Lower leg skin (tissue), 3 donors: ENCODE measurements at regions not wholly inside any gene's neighbourhood (a gene's known extent, or its start where the extent isn't known, plus 50 kb on each side); places are given as distances from the start of the nearest gene placed in this dataset.

Experiments used
- POLR2A ChIP-seq, 2 donors: fragments of 450-650 bp; IDR thresholded peaks; one replicate each; pipeline ENCODE4 v1.6.1; 2016 to 2017; ENCODE audit warnings: antibody characterized with exemption in 2 of 2, mild to moderate bottlenecking in 1 of 2, moderate library complexity in 1 of 2
- TF ChIP-seq, protein P1 (sequence below), 3 donors: fragments of 450-650 bp; IDR thresholded peaks; one replicate each; pipeline ENCODE4 v1.5.1; 2016; ENCODE audit warnings: antibody characterized with exemption in 3 of 3, mild to moderate bottlenecking in 3 of 3, moderate library complexity in 2 of 3

DNA sequence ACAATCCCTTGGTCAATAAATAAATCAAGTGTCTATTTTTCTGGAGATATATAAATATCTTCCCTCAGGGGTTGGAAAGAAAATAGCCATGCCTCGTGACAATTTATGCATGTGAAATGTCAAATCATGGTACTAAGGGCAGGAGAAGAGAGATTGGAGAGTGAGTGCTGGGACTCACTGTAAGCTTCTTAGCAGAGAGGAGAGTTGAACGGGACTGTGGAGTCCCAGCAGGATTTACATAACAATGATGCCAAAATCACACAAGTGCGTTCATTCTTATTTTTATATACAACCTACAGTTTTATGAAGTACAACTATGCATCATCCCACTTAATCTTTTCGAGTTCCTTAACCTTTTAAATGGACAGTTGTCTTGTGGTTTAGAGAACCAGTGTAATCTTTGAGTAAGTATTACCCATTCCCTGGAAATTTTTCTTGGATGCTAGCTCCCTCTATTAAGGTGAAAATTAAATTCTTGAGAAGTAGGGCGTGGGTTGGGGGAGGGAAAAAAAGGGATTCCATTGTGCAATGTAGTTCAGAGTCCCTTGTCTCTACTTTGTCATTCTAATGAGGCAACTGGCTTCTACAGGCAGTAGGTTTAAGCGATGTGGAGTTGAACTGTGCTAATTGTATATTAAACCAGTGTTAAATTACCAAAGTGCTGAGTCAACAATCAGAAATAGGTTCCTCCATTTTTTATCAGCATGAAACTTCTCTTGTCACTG lies 143.6 kb upstream of the EPHA4 start:
- TF ChIP-seq, protein P1, sequence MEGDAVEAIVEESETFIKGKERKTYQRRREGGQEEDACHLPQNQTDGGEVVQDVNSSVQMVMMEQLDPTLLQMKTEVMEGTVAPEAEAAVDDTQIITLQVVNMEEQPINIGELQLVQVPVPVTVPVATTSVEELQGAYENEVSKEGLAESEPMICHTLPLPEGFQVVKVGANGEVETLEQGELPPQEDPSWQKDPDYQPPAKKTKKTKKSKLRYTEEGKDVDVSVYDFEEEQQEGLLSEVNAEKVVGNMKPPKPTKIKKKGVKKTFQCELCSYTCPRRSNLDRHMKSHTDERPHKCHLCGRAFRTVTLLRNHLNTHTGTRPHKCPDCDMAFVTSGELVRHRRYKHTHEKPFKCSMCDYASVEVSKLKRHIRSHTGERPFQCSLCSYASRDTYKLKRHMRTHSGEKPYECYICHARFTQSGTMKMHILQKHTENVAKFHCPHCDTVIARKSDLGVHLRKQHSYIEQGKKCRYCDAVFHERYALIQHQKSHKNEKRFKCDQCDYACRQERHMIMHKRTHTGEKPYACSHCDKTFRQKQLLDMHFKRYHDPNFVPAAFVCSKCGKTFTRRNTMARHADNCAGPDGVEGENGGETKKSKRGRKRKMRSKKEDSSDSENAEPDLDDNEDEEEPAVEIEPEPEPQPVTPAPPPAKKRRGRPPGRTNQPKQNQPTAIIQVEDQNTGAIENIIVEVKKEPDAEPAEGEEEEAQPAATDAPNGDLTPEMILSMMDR (IDR thresholded peaks at IDR 0.05): no peak
- no peak for TF ChIP-seq POLR2A (IDR thresholded peaks at IDR 0.05)
